ENCODE measurements at regions not wholly inside any gene's neighbourhood (a gene's known extent, or its start where the extent isn't known, plus 50 kb on each side); places are given as distances from the start of the nearest gene placed in this dataset.

DNA sequence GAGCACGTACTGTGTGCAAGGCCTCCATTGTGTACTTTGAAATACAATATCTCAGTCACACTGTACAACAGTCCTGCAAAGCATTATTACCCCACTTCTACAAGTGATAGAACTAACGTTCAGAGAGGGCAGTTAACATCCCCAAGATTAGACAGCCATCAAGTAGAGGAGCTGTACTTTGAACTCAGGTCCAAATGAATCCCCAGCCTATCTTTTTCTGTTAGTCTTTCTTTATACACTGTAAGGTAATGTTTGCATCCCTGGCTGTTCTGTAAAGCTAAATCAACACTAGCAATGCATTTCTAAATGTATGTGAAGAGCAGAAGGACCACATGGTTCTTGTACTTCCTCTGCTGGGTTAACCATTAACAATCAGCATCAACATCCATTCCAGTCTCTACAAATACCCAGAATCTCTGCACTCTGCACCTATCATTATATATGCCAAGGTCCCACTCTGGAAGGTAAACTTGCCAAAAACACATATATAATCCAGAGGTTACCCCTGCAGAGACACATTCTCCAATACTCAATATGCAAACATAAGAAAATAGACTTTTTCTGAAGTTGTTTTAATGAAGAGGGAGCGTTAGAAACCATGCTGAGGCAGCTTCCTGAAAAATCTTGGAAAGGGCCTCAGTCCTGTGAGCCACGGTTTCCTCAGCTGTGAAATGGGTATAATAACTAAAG is 182.3 kb downstream of the MZT1 start:
- BruUV-seq (replicated peaks), result no TSS peak
- Mint-ChIP-seq H3K27ac (ENCODE audit: unreplicated experiment) (no peak overlapping the region), H3K4me3 (ENCODE audit: unreplicated experiment) (no peak overlapping the region), H3K36me3 (ENCODE audit: insufficient read depth, unreplicated experiment) (no peaks in the 10 kb centered on the region), H3K4me1 (ENCODE audit: low read depth, unreplicated experiment) (no peaks in the 10 kb centered on the region), H3K27me3 (ENCODE audit: insufficient read depth, unreplicated experiment) (no peaks in the 10 kb centered on the region), H3K9me3 (ENCODE audit: unreplicated experiment) (no peaks in the 10 kb centered on the region)
- CTCF ChIA-PET, result no interaction called here
- peak in 1 of 2 experiments; percentile 24 for DNase-seq
- Histone ChIP-seq H3K9me3 (no peaks in the 10 kb centered on the region), H3K4me3 (ENCODE audit: low read depth, low read length) (no peak overlapping the region), H3K27me3 (replicated peaks; ENCODE audit: control insufficient read depth, insufficient read depth, low read length) (no peaks in the 10 kb centered on the region), H3K36me3 (ENCODE audit: control insufficient read depth, insufficient read depth, low read length) (no peaks in the 10 kb centered on the region), H3K4me1 (peaks cover 10% of the 10 kb centered on the region; the same call in 1 of the 2 replicates)
- TF ChIP-seq, protein P1, sequence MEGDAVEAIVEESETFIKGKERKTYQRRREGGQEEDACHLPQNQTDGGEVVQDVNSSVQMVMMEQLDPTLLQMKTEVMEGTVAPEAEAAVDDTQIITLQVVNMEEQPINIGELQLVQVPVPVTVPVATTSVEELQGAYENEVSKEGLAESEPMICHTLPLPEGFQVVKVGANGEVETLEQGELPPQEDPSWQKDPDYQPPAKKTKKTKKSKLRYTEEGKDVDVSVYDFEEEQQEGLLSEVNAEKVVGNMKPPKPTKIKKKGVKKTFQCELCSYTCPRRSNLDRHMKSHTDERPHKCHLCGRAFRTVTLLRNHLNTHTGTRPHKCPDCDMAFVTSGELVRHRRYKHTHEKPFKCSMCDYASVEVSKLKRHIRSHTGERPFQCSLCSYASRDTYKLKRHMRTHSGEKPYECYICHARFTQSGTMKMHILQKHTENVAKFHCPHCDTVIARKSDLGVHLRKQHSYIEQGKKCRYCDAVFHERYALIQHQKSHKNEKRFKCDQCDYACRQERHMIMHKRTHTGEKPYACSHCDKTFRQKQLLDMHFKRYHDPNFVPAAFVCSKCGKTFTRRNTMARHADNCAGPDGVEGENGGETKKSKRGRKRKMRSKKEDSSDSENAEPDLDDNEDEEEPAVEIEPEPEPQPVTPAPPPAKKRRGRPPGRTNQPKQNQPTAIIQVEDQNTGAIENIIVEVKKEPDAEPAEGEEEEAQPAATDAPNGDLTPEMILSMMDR (IDR thresholded peaks at IDR 0.05; ENCODE audit: insufficient read depth in 1 of 2, low read depth in 1 of 2, low read length in 1 of 2, severe bottlenecking in 1 of 2, unreplicated experiment in 1 of 2), result no peak
- POLR2A ChIA-PET, result no interaction called here
- intact Hi-C loops (cut with micrococcal nuclease; ENCODE audit: unreplicated experiment), result no loop called here

DNA sequence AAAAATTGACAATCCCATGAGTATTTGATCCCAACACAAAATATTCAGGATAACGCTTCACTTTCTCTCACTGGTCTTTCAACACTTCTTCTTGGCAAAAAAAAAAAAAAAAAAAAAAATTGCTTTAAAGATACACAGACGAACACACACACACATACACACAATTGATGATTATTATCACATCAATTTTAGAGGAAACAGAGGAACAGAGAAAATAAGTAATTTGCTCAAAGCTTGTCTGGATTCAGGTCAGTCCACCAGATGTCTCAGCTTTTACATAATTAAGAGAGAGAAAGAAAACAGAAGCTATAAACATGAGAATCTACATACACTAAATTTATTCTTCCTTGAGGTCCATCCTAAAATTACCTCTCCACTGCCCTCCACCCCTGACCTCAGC is 183.4 kb downstream of the MZT1 start:
- CTCF ChIA-PET, result interaction anchor here (0.7 kb wide), 1 partner anchor 101 kb away, joined by 4 read pairs; no protein-coding TSS in a partner anchor

DNA sequence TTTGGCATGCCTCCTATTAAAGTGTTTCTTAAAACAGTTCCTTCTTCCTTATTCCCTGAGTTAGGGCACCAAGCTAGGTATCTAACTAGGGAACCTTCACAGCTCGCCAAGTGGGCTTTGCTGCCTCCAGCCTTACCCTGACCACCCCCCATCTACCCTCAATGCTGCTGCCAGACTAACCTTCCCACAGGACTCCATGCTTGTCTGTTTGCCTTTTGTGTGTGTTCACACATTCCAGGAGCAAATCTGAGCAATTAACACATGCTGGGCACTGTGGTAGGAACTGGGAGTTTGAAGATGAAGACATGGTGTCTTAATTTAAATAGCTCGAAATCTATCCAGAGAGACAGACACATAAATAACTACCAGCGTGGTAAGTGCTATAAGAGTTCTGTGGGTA is 185.2 kb downstream of the MZT1 start:
- H3K36me3 ChIP-seq (ENCODE audit: control insufficient read depth, insufficient read depth, low read length), result no peaks in the 10 kb centered on the region
- Mint-ChIP-seq H3K36me3 (ENCODE audit: insufficient read depth, unreplicated experiment) (no peaks in the 10 kb centered on the region), H3K27ac (ENCODE audit: unreplicated experiment) (no peak overlapping the region), H3K9me3 (ENCODE audit: unreplicated experiment) (no peaks in the 10 kb centered on the region), H3K4me1 (ENCODE audit: low read depth, unreplicated experiment) (no peaks in the 10 kb centered on the region), H3K4me3 (ENCODE audit: unreplicated experiment) (no peak overlapping the region), H3K27me3 (ENCODE audit: insufficient read depth, unreplicated experiment) (no peaks in the 10 kb centered on the region)
- peaks cover 10% of the 10 kb centered on the region; the same call in 1 of the 2 replicates for H3K4me1 ChIP-seq
- H3K9me3 ChIP-seq, result no peaks in the 10 kb centered on the region
- TF ChIP-seq, protein P1 (IDR thresholded peaks at IDR 0.05; ENCODE audit: insufficient read depth in 1 of 2, low read depth in 1 of 2, low read length in 1 of 2, severe bottlenecking in 1 of 2, unreplicated experiment in 1 of 2), result no peak
- no TSS peak for BruUV-seq (replicated peaks)
- POLR2A ChIA-PET, result no interaction called here
- no peak overlapping the region for H3K4me3 ChIP-seq (ENCODE audit: low read depth, low read length)
- CTCF ChIA-PET, result no interaction called here
- H3K27me3 ChIP-seq (replicated peaks; ENCODE audit: control insufficient read depth, insufficient read depth, low read length), result no peaks in the 10 kb centered on the region
- DNase-seq, result no peak
- intact Hi-C loops (cut with micrococcal nuclease; ENCODE audit: unreplicated experiment), result no loop called here

More for the DNA sequence above, 183.4 kb downstream of the MZT1 start:
- Mint-ChIP-seq H3K9me3 (ENCODE audit: unreplicated experiment) (no peaks in the 10 kb centered on the region), H3K4me3 (ENCODE audit: unreplicated experiment) (no peak overlapping the region), H3K4me1 (ENCODE audit: low read depth, unreplicated experiment) (no peaks in the 10 kb centered on the region), H3K36me3 (ENCODE audit: insufficient read depth, unreplicated experiment) (no peaks in the 10 kb centered on the region), H3K27me3 (ENCODE audit: insufficient read depth, unreplicated experiment) (no peaks in the 10 kb centered on the region), H3K27ac (ENCODE audit: unreplicated experiment) (no peak overlapping the region)
- Histone ChIP-seq H3K36me3 (ENCODE audit: control insufficient read depth, insufficient read depth, low read length) (no peaks in the 10 kb centered on the region), H3K27me3 (replicated peaks; ENCODE audit: control insufficient read depth, insufficient read depth, low read length) (no peaks in the 10 kb centered on the region), H3K9me3 (no peaks in the 10 kb centered on the region), H3K4me1 (peaks cover 10% of the 10 kb centered on the region; the same call in 1 of the 2 replicates), H3K4me3 (ENCODE audit: low read depth, low read length) (no peak overlapping the region)
- TF ChIP-seq, protein P1 (IDR thresholded peaks at IDR 0.05; ENCODE audit: insufficient read depth in 1 of 2, low read depth in 1 of 2, low read length in 1 of 2, severe bottlenecking in 1 of 2, unreplicated experiment in 1 of 2), result no peak
- no peak for DNase-seq
- BruUV-seq (replicated peaks), result no TSS peak
- intact Hi-C loops (cut with micrococcal nuclease; ENCODE audit: unreplicated experiment), result no loop called here
- POLR2A ChIA-PET, result no interaction called here
